Non-pigmented ciliary epithelial cell (primary cell): ENCODE measurements at regions not wholly inside any gene's neighbourhood (a gene's known extent, or its start where the extent isn't known, plus 50 kb on each side); places are given as distances from the start of the nearest gene placed in this dataset.

Source experiments
- DNase-seq: peaks from one replicate; pipeline ENCODE4 v3.0.0-alpha.2; 2010; ENCODE audit warnings: low read depth

DNA sequence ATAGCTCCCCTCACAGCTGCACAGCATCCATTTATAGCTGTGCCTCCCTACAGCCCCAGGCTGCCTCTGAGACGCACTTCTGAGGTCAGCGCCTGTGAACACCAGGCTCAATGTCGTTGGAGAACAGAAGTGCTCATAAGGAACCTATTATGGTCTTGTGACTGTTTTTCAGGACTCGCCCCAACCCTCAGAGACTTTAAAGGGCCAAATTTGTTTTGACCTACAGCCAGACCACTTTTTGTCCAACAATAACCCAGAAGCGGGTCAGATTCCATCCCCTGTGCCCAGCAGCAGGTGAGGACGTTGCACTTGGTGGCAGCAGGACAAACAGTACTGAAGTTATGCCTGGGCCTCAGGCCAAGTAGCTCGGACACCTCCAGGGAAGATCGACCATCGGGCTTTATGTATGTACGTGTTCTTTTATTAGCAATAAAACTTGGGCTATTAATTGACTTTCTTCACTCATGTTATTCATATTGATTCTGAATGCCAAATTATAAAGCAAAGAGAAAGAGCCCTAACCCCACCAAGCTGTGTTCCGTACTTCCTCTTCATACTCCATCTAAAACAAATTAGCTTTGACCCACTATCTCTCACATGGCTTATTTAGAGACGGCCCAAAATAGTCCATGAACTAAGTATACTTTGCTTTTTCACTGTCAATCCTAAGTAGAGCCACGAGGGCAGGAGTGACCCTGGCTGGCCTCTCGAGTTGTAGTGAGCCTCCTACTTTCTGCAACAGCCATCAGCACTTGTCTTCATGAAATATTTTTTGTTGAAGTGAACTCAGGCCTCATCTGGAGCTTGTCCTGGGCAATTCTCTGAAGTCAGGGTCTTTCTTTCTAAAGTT is 92.3 kb upstream of the PAX6 start:
- DNase-seq, result no peak

DNA sequence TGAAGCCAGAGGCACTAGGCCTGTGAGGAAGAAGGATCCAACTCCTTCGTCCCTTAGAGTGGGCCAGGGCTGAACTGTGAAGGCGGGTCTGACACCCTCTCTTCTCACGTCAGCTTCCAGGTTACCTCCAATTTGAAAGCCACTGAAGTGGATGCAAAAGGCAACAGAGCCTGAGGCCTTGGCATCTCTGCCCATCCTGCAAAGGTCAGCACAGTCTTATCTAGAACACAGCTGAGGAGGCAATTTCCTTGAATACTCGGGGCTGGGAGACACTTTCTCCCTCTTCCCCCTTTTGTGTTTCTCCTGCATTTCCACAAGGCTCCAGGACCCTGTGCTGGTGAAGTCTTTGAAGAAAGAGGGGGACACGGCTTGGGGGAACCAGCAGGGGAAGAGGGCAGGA is 91.6 kb upstream of the PAX6 start:
- DNase-seq, result no peak

DNA sequence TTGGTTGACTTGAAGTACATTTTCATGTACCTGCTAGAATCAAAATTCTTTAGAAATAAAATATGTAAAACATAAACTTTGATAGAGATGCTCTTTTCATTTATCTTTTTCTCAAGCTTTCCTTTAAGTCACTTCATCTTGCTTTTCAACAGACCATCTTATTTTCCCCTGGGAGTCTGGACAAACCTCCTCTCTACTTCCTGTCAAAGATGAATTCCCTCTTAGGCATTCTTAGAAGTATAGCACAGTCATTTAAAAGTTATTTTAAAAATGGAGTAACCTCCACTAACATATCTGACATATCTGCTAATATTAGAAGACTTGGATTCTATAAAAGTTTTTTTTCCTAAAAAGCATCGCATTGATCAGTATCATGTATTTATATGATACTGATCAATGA is 84.8 kb upstream of the PAX6 start:
- no peak for DNase-seq

DNA sequence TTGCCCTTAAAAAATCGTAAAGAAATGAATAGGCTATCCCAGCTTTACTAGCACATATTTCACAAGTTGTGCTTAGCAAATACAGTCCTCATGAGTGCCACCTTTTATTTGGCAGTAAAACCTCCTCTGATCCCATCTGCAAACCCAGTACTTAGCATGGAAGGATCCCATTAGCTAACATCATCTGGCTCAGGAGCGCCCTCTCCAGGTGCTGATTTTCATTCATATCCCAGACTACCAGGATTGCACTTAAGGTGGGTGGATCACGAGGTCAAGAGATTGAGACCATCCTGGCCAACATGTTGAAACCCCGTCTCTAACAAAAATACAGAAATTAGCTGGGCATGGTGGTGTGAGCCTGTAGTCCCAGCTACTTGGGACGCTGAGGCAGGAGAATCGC is 76.1 kb upstream of the PAX6 start:
- DNase-seq, result no peak

DNA sequence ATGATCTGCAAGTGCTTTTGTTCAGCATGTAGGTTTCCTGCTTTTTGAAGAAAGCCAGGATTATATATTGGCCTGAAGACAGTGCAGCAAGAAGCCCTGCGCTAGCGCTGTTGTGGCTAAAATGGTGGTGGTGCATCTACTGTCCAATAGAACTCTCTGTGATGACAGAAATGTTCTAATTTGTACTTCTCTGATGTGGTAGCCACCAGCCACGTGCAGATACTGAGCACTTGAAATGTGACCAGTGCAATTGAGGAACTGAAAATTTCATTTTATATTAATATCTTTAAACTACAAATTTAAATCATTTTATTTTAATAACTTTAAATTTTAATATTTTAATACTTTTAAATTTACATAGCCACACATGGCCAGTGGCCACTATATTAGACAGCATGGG is 73.0 kb upstream of the PAX6 start:
- no peak for DNase-seq

DNA sequence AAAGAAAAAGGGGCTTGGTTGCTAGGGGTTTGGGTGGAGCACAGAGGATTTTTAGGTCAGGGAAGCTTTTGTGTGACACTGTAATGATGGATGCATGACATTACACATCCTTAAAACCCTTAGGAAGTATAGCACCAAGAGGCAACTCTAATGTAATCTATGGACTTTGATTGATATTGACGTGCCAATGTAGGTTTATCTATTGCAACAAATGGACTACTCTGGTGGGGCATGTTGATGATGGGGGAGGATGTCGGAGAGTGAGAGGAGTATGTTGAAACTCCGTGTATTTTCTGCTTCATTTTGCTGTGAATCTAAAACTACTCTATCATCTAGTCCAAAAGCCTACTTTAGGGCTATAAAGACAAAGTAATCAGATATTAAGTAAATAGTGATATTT is 72.3 kb upstream of the PAX6 start:
- no peak for DNase-seq

DNA sequence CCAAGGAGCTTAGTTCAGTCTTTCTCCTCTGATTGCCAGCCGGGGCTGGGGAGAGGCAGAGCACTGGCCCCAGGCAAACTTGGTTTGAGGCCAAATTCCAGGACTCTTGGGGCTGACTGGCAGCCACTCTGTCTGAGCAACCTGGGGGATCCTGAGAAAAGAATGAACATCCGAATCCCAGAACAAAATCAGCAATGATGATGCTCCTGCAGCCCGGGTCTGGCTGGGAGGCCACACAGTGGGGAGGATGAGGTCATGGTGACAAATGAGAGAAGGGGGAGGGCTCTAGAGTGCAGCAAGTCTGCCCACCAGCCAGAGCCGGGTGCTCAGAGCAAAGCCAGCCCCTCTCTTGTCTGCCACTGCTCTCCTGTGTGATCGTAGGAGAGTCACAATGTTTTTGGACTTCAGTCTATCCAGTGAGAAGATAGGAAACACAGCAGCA is 71.8 kb upstream of the PAX6 start:
- DNase-seq, result no peak

DNA sequence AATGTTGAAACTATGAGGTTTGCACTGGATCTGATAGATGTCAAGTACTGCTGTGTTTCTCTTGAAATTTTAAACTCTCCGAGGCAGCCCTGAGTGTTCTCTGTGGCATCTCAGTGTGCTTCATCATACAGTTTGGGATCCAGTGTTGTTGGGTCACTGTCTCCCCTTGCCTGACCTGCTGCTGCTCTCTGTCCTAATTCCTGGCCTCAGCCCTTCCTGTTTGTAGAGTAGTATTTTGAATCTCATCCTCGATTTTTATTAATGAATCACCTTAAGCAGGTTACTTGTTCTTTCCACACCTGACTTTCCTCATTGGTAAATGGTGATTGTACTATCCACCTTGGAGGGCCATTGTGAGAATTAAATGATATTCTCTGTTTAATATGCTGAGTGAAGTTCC is 70.7 kb upstream of the PAX6 start:
- DNase-seq, result no peak

DNA sequence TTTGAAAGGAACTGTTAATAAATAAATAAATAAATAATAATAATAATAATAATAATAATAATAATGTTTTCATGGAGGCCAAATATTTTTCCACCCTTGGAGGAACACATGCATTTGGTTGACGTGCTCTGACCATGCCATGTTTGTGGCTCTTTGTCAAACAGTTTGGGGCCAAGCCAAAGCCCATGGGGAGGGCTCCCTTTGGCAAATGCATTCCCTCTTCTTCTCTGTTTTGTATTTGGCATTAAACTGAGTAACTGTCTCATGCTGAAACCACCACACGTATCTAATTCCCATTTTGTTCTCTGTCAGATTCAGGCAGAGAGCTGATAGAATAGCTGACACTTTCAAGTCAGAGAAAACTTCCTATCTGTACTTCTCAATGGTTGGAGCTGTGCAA is 68.6 kb upstream of the PAX6 start:
- DNase-seq, result no peak

DNA sequence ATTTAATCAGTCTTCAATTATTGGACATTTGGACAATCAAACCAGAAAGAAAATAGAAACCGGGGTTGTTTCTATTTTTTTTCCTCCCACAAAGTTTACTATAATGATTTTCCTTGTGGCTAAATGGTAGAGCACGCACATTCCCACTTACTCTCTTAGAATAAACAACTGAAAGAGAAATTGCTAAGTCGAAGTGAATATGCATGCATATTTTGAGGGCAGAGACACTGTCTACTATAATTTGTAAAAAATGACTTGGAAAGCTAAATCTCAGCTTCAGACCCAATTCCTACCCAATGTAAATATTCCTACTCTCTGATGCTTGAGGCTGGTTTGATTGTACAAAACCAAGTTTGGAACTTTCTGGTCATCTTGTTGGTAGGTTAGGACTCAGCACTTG is 66.7 kb upstream of the PAX6 start:
- DNase-seq, result no peak

DNA sequence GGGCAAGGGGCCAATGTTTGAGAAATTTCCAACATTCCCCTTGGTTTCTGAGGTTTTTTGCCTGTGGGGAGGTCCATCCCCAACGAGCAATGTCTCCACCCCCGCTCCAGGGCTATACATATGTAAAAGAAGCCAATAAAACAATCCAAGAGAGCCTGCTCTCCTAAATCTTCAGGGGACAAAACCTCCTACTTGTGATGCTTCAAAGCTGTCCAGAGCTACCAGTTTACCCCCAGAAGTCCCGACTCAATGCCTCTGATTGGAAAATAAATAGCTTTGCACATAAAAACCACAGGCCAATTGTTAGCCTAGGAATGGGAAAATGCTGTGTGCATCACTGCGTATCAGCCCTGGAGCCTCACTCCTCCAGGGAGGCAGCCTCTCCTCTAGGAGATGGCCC is 66.0 kb upstream of the PAX6 start:
- DNase-seq, result no peak

DNA sequence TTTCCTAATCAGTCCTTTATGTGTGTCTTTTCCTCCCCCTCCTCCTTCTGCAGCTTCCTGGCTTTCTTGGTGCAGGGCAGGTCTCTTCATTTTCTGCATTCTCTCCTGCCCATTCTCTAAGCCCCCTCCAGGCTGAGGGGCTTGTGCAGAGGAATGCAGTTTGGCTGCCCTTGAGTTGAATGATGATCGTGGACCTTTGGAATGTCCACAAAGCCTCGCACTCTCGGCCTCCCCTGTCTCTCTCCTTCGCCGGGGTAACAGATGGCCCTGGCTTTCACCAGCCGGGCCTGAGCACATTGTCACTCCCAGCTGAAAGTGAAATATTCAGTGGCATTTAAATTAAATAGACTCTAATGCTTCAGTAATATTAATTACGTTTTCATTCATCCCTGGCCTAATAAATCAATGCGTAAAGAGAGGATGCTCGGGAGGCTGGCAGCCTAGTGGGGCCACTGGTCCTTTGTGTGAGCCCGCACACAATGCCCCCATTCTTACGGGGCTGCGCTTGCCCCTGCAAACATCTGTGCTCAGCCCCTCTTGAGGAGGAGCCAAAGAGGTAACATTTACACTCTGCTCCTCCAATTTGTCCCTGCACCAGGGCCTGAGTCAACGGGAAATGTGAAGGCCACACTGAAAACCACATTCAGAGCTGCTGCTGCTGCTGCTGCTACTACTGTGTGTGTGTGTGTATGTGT is 64.9 kb upstream of the PAX6 start:
- DNase-seq, result no peak

DNA sequence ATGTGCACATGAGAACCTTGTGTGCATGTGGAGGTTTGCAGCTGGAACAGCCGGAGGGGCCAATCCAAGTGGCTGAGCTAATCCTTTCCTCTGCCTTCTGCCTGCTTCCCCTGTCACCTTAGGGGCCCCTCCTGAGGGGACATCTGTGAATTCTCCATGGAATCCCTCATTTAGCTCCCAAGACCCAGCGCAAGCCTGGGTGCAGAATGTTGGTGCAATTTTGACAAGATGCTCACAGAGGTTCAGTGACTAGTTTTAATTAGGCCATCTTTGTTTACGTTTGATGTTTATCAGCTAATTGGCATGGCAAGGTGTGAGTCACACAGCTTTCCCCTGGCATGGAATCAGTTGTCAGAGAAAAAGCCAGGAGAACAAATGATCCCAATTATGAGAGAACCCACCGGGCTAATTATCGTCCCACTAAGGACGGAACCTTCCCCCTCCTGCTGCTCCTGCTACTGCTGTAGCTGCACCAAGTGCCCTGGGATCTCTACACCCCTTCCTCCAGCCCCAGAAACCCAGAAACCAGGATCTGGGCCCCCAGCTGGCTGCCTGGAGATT is 63.6 kb upstream of the PAX6 start:
- DNase-seq, result no peak

DNA sequence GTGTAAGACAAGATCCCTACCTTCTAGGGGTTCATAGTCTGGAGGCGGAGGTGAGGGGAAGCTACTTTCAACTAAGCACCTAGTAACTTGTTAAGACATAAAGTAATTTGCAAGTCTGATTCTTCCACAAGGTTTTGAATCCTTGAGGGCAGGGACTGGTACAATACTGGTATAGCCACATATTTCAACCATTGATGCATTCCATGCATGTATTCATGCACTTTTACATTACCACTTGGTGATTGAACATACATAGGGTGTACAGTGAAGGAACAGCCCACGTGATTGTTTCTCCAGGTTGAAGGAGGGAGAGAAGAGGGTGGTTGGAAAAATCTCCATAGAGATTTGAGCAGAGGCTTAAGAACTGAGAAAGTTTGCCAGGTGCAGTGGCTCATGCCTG is 62.0 kb upstream of the PAX6 start:
- no peak for DNase-seq

DNA sequence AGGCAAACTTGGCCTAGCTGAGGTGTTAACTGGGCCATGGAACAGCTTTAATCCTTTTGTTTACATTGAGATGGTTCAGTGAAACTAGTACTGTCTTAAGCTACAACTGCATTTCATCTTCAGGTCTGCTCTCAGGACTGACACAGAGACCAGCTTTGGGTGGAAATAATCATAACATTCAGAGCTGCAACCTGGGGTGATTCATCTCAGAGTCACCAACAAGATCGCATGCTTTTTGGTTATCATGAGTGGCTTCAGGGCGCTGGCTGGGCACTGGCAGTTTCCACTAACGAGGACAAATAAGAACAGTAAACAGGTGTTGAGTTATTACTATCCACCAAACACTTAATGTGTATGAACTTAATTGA is 60.9 kb upstream of the PAX6 start:
- no peak for DNase-seq

DNA sequence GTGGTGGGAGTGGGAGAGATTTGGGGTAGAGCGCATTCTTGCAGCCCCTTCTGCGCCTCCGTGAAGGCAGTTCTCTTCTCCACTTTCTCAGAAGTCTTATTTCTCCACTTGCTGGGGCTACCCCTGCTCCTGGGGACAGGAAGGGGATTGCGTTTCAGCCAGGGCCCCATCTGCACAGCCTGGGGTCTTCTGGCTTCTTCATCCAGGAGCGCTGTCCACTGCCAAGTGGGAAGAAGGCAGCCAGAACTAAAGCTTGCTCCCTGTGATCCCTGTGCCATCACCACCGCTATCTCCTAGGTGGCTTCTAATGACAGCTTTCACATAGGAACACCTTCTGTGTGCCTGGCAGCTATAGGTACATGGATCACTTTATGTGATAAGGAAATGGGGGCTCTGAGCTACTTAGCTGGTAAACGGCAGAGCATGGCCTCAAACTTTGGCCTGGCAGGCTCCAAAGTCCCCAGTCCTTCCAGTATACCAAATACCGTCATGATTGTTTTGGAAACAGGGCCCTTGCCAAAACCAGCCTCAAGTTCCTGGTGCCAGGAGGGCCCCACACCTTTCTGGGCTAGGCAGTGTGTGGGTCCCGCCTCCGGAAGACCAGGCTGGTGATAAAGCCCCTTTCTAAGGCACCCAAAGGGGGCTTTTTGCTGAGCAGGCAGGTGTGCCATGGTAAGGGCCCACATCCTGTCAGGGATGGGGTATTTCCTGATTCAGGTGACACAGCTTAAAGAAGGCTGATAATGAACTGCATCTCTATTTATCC is 60.4 kb upstream of the PAX6 start:
- DNase-seq, result no peak

DNA sequence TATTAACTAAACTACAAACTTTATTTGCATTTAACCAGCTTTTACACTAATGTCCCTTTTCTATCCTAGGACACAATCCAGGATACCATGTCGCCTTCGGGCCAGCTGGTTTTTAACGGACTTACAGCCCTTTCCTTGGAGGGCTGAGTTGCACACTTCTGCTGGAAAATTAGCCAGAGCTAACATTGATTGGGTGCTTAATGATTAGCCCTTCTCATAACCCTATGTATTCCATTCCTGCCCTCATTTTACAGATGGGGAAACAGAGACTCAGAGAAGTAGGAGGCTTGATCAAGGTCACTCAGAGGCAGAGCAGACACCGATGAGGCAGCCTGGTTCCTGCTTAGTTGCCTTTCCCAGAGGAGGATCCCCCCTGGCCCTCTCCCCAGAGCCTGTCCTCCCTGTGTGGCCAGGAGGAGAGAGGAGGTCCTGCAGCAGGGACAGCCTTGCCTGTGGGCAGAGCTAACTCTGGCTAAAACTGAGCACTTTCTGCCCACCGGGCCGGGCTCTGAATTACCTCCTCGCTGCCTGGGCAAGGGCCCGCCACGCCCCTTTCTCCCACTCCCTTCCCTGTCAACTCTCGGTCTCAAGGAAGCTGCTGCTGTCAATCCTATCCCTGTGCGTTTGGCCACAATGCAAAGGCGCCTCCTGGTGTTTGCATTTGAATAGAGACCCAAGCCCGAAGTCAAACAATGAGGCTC is 59.6 kb upstream of the PAX6 start:
- no peak for DNase-seq

DNA sequence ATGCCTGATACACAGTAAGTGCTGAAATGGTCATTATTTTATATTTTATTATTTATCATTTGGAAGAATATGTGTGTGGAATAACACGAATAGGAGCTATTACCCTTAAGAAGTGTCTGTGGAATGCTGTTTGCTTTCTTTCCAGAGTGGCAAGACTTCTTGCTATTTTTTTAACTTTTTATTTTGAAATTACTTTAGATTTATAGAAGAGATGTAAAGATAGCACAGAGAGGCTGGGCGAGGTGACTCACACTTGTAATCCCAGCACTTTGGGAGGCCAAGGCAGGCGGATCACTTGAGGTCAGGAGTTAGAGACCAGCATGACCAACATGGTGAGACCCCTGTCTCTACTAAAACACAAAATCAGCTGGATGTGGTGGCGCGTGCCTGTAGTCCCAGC is 58.9 kb upstream of the PAX6 start:
- DNase-seq, result no peak

DNA sequence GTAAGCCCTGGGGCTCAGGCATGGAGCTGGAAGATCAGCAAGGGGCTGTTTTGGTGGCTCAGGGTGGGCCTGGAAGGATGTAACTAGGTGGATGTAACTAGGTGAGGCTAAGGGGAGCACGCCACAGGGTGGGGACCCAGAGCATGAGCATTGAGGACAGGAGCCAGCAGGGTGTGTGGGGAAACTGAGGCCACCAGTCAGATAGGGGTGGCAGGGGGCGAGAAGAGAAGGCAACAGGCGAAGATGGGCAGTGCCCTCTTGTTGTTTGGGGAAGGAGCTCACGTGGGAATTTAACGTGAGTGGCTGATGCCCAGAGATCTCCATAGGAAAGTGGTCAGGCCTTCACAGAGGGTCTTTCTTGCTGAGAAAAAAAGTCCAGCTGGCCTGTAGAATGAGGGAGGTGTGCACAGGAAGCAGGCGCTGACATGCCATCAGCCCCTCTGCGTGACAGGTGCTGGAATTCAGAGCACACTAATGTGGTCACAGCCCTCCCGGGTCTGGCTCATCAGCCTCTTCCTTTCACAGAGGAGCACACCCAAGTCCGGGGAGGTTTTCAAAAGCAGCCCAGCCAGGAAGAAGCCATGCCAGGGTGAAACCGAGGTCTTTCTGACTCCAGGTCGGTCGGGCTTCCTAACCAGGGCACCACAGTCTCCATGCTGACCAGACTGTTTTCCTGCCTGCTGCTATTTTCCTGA is 54.6 kb upstream of the PAX6 start:
- no peak for DNase-seq

DNA sequence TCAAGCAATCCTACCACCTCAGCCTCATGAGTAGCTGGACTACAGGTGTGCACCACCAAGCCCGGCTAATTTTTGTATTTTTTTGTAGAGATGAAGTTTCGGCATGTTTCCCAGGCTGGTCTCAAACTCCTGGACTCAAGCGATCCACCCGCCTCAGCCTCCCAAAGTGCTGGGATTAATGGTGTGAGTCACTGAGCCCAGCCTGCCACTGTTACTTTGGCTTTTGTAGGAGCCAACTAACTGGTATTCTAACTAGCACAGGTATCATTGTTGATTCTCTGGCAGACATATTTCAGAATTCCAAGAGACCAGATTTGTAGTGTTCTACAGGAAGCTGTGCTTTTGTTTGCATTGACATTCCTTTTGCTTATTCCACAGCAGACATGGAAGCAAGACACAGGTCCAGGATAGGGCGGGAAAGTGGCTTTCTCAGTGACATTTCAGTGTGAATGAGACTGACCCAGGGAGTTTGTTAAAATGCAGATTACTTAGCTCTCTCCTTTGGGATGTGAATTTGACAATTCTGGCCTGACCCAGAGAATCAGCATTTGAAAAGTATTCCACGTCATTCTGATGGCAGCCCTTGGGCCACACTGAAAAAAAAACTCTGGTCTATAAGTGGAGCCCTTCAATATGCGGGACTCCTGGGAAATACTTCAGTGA is 52.2 kb upstream of the PAX6 start:
- no peak for DNase-seq

DNA sequence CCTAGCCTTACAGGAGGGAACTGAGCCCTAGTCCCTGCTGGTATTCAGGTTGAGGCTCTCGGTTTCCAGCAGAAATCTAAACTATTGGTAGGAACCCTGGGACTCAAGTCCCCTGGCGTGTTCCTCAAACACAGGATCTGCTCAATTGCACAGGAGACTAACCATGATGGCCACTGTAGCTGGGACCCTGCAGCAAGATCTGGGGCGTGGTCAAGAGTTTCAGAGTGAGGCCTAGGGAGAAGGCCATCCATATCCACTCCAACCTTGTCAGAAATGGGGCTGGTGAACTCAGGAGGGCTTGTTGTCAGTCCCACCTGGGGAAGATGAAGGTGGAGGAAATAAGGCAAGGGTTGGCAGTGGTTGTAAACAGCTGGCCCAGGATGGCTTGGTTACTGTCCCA is 49.9 kb upstream of the PAX6 start:
- no peak for DNase-seq
